ENCODE measurements at regions not wholly inside any gene's neighbourhood (a gene's known extent, or its start where the extent isn't known, plus 50 kb on each side); places are given as distances from the start of the nearest gene placed in this dataset.

GRCh38 chr14:49989966-49990365 is 97.1 kb downstream of the ARF6 start:
- TF ChIP-seq CTCF (IDR thresholded peaks at IDR 0.05) (no peak), POLR2A (IDR thresholded peaks at IDR 0.05) (no peak)
